GM12878 (cell line): ENCODE measurements at regions not wholly inside any gene's neighbourhood (a gene's known extent, or its start where the extent isn't known, plus 50 kb on each side); places are given as distances from the start of the nearest gene placed in this dataset.

Source experiments
- ATAC-seq: fragments of 200-7000 bp; cut with Tn5 transposase; 3 replicates; pipeline ENCODE4 v1.9.1; 2020; ENCODE audit warnings: mild to moderate bottlenecking, moderate library complexity
- BruUV-seq: library from RNA; stranded (reverse); fragments of 400-500 nt; replicated peaks from 2 replicates; lab custom pipeline; 2021; lab: Mats Ljungman, UMichigan
- CTCF ChIA-PET: fragments of 300-600 bp; sonication (Branson Sonifier 250); formaldehyde crosslinking; extraction: SDS; loops from one replicate; lab custom pipeline; 2021; ENCODE audit warnings: inconsistent platforms; lab: Yijun Ruan, JAX
- POLR2A ChIA-PET: fragments of 350-600 bp; formaldehyde crosslinking; extraction: SDS; loops from one replicate; lab custom pipeline; 2021; ENCODE audit warnings: inconsistent platforms; lab: Charles Lee
- RAD21 ChIA-PET: fragments of 300-600 bp; sonication (Branson Sonifier 250); formaldehyde crosslinking; loops from one replicate; lab custom pipeline; 2023; ENCODE audit warnings: antibody characterized with exemption; ENCODE audit not compliant: unreplicated experiment; lab: Charles Lee
- SMC1A ChIA-PET: fragments of 300-600 bp; sonication (Branson Sonifier 250); formaldehyde crosslinking; loops from one replicate; lab custom pipeline; 2023; ENCODE audit not compliant: unreplicated experiment, uncharacterized antibody; lab: Charles Lee
- DNase-seq: peaks from one replicate; pipeline ENCODE4 v3.0.0-alpha.2; 2011; ENCODE audit warnings: low read depth, low spot score
- FAIRE-seq: peaks from 3 replicates; lab custom pipeline; 2011; peaks lifted over from hg19 to GRCh38; lab: Jason Lieb, UNC
- H2AFZ ChIP-seq: 2 replicates; pipeline ENCODE4 v1.6.0; 2011; ENCODE audit warnings: low read depth, low read length, control low read depth; ENCODE audit not compliant: control insufficient read depth
- H3K27ac ChIP-seq: 2 replicates; pipeline ENCODE4 v1.5.1; 2011; ENCODE audit warnings: control low read depth; ENCODE audit not compliant: control insufficient read depth, insufficient read depth
- H3K27me3 ChIP-seq, 2 experiments: replicated peaks in 1 of 2; 2 replicates each; pipeline versions ENCODE4 v1.6.0 to v1.6.1; 2011; ENCODE audit warnings: low read length in 1 of 2; ENCODE audit not compliant: control insufficient read depth in 2 of 2, insufficient read depth in 2 of 2
- H3K36me3 ChIP-seq, 2 experiments: 2 replicates each; pipeline ENCODE4 v1.5.1; 2011; ENCODE audit warnings: low read length in 1 of 2; ENCODE audit not compliant: control insufficient read depth in 2 of 2, insufficient read depth in 2 of 2
- H3K4me1 ChIP-seq: 2 replicates; pipeline ENCODE4 v1.6.1; 2011; ENCODE audit warnings: mild to moderate bottlenecking, low read length, moderate library complexity, mixed read lengths; ENCODE audit not compliant: control insufficient read depth, insufficient read depth
- H3K4me2 ChIP-seq: 2 replicates; pipeline ENCODE4 v1.6.0; 2011; ENCODE audit warnings: control low read depth; ENCODE audit not compliant: control insufficient read depth, insufficient read depth
- H3K4me3 ChIP-seq: fragments of 200-600 bp; sonication (generic); 2 replicates; pipeline ENCODE4 v1.5.1; 2016
- H3K79me2 ChIP-seq: 2 replicates; pipeline ENCODE4 v1.6.0; 2011; ENCODE audit warnings: low read length; ENCODE audit not compliant: control insufficient read depth, insufficient read depth
- H3K9ac ChIP-seq: 2 replicates; pipeline ENCODE4 v1.8.0; 2011; ENCODE audit warnings: low read length, control low read depth, mixed read lengths; ENCODE audit not compliant: control insufficient read depth, insufficient read depth
- H3K9me3 ChIP-seq: replicated peaks from 3 replicates; pipeline ENCODE4 v1.5.1; 2011; ENCODE audit warnings: mild to moderate bottlenecking, low read length; ENCODE audit not compliant: control insufficient read depth, insufficient read depth
- H4K20me1 ChIP-seq: 2 replicates; pipeline ENCODE4 v1.6.0; 2011; ENCODE audit not compliant: control insufficient read depth, insufficient read depth
- CBX3 ChIP-seq: fragments of 200-600 bp; sonication (generic); IDR thresholded peaks from 2 replicates; pipeline ENCODE4 v1.6.1; 2016; ENCODE audit warnings: low read depth, borderline replicate concordance
- MEF2B ChIP-seq: fragments of 450-650 bp; IDR thresholded peaks from 2 replicates; pipeline ENCODE4 v1.6.1; 2018; ENCODE audit warnings: mild to moderate bottlenecking, moderate library complexity; ENCODE audit not compliant: partially characterized antibody, poor library complexity, severe bottlenecking
- NR2C1 ChIP-seq: fragments of 450-650 bp; IDR thresholded peaks from 2 replicates; pipeline ENCODE4 v1.6.1; 2017; ENCODE audit warnings: antibody characterized with exemption, mild to moderate bottlenecking, moderate library complexity
- NR2C2 ChIP-seq: IDR thresholded peaks from 2 replicates; pipeline ENCODE4 v1.6.1; 2011; ENCODE audit warnings: borderline replicate concordance, low read depth; ENCODE audit not compliant: control insufficient read depth, insufficient read length
- SMC3 ChIP-seq: IDR thresholded peaks from 2 replicates; pipeline ENCODE4 v1.6.1; 2011; ENCODE audit warnings: low read length, improper control_type of control experiment, borderline replicate concordance
- SPI1 ChIP-seq: IDR thresholded peaks from 2 replicates; pipeline ENCODE4 v1.6.1; 2011; ENCODE audit warnings: low read depth, mild to moderate bottlenecking, low read length, moderate library complexity, borderline replicate concordance; ENCODE audit not compliant: insufficient read depth
- TCF7 ChIP-seq: IDR thresholded peaks from 2 replicates; pipeline ENCODE4 v1.6.1; 2014; ENCODE audit warnings: antibody characterized with exemption, borderline replicate concordance
- ZZZ3 ChIP-seq: IDR thresholded peaks from 2 replicates; pipeline ENCODE4 v1.6.1; 2011; ENCODE audit warnings: low read depth; ENCODE audit not compliant: control insufficient read depth, insufficient read length
- WGBS: methylation state at CpG from one replicate; pipeline ENCODE4 v1.1.6; 2016; ENCODE audit warnings: low lambda C conversion rate; ENCODE audit not compliant: insufficient replicate concordance, insufficient coverage; ENCODE audit errors: missing lambda C conversion rate; 5-methylcytosine and 5-hydroxymethylcytosine counted together
- in situ Hi-C: fragments of 300-500 bp; cut with MboI; formaldehyde crosslinking; loops from 9 replicates; pipeline ENCODE4 v1.14.3; 2018; ENCODE audit warnings: mixed read lengths
- intact Hi-C: fragments of 100-400 bp; cut with micrococcal nuclease; formaldehyde crosslinking; loops from one replicate; pipeline ENCODE4 v1.14.2; 2022; ENCODE audit not compliant: unreplicated experiment
- TF ChIP-seq, protein P1 (sequence below): fragments of 450-650 bp; IDR thresholded peaks from 2 replicates; pipeline ENCODE4 v1.6.1; 2016; ENCODE audit warnings: mild to moderate bottlenecking
- TF ChIP-seq, protein P2 (sequence below): IDR thresholded peaks from 2 replicates; pipeline ENCODE4 v1.6.1; 2011; ENCODE audit warnings: mild to moderate bottlenecking, low read depth, low read length, moderate library complexity; ENCODE audit not compliant: insufficient replicate concordance
- TF ChIP-seq, protein P3 (sequence below): fragments of 450-650 bp; IDR thresholded peaks from 2 replicates; pipeline ENCODE4 v1.6.1; 2017; ENCODE audit warnings: mild to moderate bottlenecking
- TF ChIP-seq, protein P4 (sequence below): fragments of 450-650 bp; IDR thresholded peaks from 2 replicates; pipeline ENCODE4 v1.6.1; 2016; ENCODE audit warnings: mild to moderate bottlenecking, moderate library complexity, borderline replicate concordance

DNA sequence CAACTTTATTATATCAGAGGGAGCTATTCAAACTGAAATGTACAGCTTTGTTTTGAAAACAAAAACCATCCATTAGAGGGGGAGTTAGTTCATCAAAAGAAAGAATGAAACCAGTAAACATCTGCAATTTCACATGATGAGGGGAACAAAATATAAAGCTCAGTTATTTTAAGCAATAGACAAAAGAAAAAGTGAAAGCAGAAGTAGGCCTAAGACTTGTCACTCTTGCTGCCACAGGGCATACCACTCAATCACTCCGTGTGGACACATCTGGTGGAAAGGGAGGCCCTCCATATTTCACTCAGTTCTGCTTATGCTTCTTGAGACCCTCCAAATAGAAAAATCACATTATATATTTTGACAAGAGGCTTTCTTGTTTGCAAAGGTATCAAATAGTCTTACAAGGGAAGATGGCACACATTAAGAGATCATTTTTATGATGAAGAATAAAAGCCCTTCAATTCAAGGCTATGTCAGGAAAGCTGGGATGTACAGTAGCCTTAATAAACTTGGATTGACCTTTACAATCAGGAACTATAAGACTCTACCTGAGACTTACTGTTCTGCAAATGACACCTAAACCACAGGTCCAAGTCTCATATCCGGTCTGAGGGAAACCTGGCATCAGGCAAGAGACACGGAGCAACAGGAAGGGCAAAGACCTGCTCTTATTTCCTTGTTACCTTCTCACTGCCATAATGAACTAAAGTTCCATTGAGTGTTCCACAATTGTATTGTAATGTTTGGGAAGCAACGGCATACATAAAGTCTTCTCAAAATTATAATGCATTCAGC, 222.5 kb upstream of the GRIP1 start:
- RAD21 ChIA-PET = no interaction called here
- in situ Hi-C loops (no loop called here), intact Hi-C loops (no loop called here)
- no peaks in the 10 kb centered on the region for H3K27me3 ChIP-seq
- no peaks in the 10 kb centered on the region for H3K9me3 ChIP-seq
- H3K9ac ChIP-seq = no peak overlapping the region
- POLR2A ChIA-PET = no interaction called here
- peaks cover 14% of the 10 kb centered on the region for H3K4me1 ChIP-seq
- peak overlapping the region; percentile 47; the same call in 1 of the 2 replicates for H3K4me2 ChIP-seq
- CTCF ChIA-PET = interaction anchor here (0.6 to 1.1 kb wide), 4 partner anchors 9 to 263 kb away, joined by 3 to 4 read pairs (median 3); no protein-coding TSS in a partner anchor
- SMC1A ChIA-PET = interaction anchor here (1.7 kb wide), 1 partner anchor 12 kb away, joined by 6 read pairs; no protein-coding TSS in a partner anchor
- 36% methylated on average over 4 of the region's 4 CpGs for whole genome bisulfite sequencing
- DNase-seq (peak; percentile 33), FAIRE-seq (no peak), ATAC-seq (peak; percentile 94)
- no peaks in the 10 kb centered on the region for H3K79me2 ChIP-seq
- H3K4me3 ChIP-seq = no peak overlapping the region
- no TSS peak for BruUV-seq
- H4K20me1 ChIP-seq = no peaks in the 10 kb centered on the region
- no peaks in the 10 kb centered on the region for H3K36me3 ChIP-seq
- no peak overlapping the region for H3K27ac ChIP-seq
- no peak overlapping the region for H2AFZ ChIP-seq
- TF ChIP-seq, protein P1, sequence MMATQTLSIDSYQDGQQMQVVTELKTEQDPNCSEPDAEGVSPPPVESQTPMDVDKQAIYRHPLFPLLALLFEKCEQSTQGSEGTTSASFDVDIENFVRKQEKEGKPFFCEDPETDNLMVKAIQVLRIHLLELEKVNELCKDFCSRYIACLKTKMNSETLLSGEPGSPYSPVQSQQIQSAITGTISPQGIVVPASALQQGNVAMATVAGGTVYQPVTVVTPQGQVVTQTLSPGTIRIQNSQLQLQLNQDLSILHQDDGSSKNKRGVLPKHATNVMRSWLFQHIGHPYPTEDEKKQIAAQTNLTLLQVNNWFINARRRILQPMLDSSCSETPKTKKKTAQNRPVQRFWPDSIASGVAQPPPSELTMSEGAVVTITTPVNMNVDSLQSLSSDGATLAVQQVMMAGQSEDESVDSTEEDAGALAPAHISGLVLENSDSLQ = peak; percentile 90
- TF ChIP-seq, protein P2, sequence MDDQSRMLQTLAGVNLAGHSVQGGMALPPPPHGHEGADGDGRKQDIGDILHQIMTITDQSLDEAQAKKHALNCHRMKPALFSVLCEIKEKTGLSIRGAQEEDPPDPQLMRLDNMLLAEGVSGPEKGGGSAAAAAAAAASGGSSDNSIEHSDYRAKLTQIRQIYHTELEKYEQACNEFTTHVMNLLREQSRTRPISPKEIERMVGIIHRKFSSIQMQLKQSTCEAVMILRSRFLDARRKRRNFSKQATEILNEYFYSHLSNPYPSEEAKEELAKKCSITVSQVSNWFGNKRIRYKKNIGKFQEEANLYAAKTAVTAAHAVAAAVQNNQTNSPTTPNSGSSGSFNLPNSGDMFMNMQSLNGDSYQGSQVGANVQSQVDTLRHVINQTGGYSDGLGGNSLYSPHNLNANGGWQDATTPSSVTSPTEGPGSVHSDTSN = peak; percentile 72
- TF ChIP-seq, protein P3, sequence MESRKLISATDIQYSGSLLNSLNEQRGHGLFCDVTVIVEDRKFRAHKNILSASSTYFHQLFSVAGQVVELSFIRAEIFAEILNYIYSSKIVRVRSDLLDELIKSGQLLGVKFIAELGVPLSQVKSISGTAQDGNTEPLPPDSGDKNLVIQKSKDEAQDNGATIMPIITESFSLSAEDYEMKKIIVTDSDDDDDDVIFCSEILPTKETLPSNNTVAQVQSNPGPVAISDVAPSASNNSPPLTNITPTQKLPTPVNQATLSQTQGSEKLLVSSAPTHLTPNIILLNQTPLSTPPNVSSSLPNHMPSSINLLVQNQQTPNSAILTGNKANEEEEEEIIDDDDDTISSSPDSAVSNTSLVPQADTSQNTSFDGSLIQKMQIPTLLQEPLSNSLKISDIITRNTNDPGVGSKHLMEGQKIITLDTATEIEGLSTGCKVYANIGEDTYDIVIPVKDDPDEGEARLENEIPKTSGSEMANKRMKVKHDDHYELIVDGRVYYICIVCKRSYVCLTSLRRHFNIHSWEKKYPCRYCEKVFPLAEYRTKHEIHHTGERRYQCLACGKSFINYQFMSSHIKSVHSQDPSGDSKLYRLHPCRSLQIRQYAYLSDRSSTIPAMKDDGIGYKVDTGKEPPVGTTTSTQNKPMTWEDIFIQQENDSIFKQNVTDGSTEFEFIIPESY = no peak
- TF ChIP-seq MEF2B (peak; percentile 28), SPI1 (peak; percentile 10; the same call in 1 of the 2 replicates), SMC3 (no peak), TCF7 (no peak), NR2C1 (no peak), CBX3 (no peak), ZZZ3 (no peak), NR2C2 (no peak)
- TF ChIP-seq, protein P4, sequence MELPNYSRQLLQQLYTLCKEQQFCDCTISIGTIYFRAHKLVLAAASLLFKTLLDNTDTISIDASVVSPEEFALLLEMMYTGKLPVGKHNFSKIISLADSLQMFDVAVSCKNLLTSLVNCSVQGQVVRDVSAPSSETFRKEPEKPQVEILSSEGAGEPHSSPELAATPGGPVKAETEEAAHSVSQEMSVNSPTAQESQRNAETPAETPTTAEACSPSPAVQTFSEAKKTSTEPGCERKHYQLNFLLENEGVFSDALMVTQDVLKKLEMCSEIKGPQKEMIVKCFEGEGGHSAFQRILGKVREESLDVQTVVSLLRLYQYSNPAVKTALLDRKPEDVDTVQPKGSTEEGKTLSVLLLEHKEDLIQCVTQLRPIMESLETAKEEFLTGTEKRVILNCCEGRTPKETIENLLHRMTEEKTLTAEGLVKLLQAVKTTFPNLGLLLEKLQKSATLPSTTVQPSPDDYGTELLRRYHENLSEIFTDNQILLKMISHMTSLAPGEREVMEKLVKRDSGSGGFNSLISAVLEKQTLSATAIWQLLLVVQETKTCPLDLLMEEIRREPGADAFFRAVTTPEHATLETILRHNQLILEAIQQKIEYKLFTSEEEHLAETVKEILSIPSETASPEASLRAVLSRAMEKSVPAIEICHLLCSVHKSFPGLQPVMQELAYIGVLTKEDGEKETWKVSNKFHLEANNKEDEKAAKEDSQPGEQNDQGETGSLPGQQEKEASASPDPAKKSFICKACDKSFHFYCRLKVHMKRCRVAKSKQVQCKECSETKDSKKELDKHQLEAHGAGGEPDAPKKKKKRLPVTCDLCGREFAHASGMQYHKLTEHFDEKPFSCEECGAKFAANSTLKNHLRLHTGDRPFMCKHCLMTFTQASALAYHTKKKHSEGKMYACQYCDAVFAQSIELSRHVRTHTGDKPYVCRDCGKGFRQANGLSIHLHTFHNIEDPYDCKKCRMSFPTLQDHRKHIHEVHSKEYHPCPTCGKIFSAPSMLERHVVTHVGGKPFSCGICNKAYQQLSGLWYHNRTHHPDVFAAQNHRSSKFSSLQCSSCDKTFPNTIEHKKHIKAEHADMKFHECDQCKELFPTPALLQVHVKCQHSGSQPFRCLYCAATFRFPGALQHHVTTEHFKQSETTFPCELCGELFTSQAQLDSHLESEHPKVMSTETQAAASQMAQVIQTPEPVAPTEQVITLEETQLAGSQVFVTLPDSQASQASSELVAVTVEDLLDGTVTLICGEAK = peak; percentile 67
